ENCODE measurements at regions not wholly inside any gene's neighbourhood (a gene's known extent, or its start where the extent isn't known, plus 50 kb on each side); places are given as distances from the start of the nearest gene placed in this dataset.
A peak's percentile ranks its signal among the peaks of the same experiment; 100 is the strongest.

DNA sequence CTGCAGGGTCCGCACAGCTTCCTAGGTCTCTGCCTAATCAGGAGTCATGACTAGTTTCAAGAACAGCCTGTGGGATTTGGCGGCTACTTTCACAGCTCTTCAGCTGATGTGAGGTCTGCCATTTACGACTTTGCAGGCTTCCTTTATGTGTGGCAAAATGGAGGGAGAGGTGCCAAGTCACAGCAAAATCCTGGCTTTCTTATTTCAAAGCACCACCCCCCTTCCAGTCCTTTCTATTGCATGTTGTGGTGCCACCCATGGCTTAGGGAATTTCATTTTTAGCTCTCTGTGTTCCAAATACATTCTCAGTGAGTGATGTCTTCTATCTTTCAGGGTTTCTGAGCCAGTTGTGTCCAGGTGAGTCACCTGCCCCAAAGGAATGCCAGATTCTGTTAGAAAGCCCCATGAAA lies 75.1 kb upstream of the WLS start:
- Histone ChIP-seq H3K4me3 (no peak overlapping the region), H3K36me3 (no peaks in the 10 kb centered on the region), H3K9me3 (no peaks in the 10 kb centered on the region), H3K27me3 (no peaks in the 10 kb centered on the region), H3K4me1 (ENCODE audit: insufficient read depth) (no peaks in the 10 kb centered on the region), H3K27ac (no peak overlapping the region)
- TF ChIP-seq EP300 (IDR thresholded peaks at IDR 0.05) (no peak), POLR2A (IDR thresholded peaks at IDR 0.05) (no peak)
- TF ChIP-seq, protein P1, sequence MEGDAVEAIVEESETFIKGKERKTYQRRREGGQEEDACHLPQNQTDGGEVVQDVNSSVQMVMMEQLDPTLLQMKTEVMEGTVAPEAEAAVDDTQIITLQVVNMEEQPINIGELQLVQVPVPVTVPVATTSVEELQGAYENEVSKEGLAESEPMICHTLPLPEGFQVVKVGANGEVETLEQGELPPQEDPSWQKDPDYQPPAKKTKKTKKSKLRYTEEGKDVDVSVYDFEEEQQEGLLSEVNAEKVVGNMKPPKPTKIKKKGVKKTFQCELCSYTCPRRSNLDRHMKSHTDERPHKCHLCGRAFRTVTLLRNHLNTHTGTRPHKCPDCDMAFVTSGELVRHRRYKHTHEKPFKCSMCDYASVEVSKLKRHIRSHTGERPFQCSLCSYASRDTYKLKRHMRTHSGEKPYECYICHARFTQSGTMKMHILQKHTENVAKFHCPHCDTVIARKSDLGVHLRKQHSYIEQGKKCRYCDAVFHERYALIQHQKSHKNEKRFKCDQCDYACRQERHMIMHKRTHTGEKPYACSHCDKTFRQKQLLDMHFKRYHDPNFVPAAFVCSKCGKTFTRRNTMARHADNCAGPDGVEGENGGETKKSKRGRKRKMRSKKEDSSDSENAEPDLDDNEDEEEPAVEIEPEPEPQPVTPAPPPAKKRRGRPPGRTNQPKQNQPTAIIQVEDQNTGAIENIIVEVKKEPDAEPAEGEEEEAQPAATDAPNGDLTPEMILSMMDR (IDR thresholded peaks at IDR 0.05): no peak
- no peak for DNase-seq
- 83 to 86% (median 83%) methylated on average over 3 of the region's 3 CpGs for whole genome bisulfite sequencing, 3 donors
- intact Hi-C loops (cut with DNase I): no loop called here

DNA sequence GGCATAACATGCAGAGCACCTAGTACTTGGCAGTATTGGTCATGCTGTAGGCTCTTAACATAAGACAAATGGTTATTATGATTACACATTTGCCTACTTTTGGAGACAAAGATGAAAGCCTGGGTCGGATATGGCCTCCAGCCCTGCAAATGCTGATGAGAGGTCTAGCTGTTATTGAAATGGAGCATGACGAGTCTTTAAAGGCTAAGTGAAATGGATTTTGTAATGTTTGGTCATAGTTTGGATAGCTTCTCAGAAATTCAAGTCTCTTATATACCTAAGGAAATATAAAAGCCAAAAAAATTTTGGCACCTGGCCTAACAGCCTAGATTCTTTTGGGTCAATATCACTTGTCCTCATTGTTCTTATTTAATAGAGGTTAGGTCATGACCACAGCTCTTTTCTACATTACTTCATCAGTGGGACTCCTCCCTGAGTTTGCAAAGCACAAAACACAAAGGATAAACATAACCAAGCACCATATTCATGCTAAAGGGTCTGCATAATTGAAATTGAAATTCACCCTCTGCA lies 69.2 kb upstream of the WLS start:
- H3K36me3 ChIP-seq: no peaks in the 10 kb centered on the region
- 76 to 87% (median 81%) methylated on average over 2 of the region's 2 CpGs for WGBS, 3 donors
- no peaks in the 10 kb centered on the region for H3K4me1 ChIP-seq (ENCODE audit: insufficient read depth)
- TF ChIP-seq POLR2A (IDR thresholded peaks at IDR 0.05) (no peak), EP300 (IDR thresholded peaks at IDR 0.05) (no peak)
- TF ChIP-seq, protein P1 (IDR thresholded peaks at IDR 0.05): no peak
- H3K27ac ChIP-seq: no peak overlapping the region
- intact Hi-C loops (cut with DNase I): no loop called here
- no peak overlapping the region for H3K4me3 ChIP-seq
- DNase-seq: no peak
- no peaks in the 10 kb centered on the region for H3K9me3 ChIP-seq
- no peaks in the 10 kb centered on the region for H3K27me3 ChIP-seq

DNA sequence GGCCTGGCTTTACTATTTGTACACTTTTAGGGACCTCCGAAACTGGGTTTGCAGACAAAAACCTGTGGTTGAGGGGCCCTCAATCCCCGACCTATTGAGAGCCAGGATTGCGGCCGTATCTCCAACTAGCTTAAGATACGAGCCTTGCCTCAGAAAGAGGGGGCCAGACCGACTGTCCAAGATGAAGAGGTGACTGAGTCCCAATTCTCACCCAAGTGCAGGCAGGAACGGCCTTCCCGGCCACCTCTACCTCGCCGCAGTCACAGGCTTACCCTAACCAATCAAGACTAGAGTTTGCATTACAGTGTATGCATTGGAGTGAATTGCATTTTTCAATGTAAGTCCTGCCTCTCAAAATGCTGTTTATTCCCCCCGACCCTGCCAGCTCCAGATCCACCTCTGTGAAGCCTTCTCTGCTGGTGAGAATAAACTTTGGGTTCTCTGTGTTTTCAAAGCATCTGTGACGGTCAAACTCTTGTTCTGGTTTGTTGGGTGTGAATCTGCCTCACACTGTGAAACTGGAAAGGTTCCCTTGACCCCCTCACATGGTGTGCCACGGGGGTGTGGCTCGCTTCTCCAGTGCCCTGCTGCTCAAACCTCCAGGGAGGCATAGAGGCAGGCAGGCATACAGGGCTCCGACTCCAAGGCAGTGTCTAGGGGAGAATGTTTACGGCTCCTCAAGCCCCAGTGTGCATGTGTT lies 62.2 kb upstream of the WLS start:
- peaks cover 11% of the 10 kb centered on the region for H3K4me1 ChIP-seq (ENCODE audit: insufficient read depth)
- TF ChIP-seq EP300 (IDR thresholded peaks at IDR 0.05): no peak
- TF ChIP-seq, protein P1 (IDR thresholded peaks at IDR 0.05): no peak
- no peak for TF ChIP-seq POLR2A (IDR thresholded peaks at IDR 0.05)
- H3K27ac ChIP-seq: peak overlapping the region in 1 of 2 donors; percentile 44
- intact Hi-C loops (cut with DNase I): no loop called here
- H3K9me3 ChIP-seq: no peaks in the 10 kb centered on the region
- H3K4me3 ChIP-seq: no peak overlapping the region
- DNase-seq: no peak
- no peaks in the 10 kb centered on the region for H3K27me3 ChIP-seq
- no peaks in the 10 kb centered on the region for H3K36me3 ChIP-seq
- 93 to 96% (median 95%) methylated on average over 16 of the region's 16 CpGs for WGBS, 3 donors

DNA sequence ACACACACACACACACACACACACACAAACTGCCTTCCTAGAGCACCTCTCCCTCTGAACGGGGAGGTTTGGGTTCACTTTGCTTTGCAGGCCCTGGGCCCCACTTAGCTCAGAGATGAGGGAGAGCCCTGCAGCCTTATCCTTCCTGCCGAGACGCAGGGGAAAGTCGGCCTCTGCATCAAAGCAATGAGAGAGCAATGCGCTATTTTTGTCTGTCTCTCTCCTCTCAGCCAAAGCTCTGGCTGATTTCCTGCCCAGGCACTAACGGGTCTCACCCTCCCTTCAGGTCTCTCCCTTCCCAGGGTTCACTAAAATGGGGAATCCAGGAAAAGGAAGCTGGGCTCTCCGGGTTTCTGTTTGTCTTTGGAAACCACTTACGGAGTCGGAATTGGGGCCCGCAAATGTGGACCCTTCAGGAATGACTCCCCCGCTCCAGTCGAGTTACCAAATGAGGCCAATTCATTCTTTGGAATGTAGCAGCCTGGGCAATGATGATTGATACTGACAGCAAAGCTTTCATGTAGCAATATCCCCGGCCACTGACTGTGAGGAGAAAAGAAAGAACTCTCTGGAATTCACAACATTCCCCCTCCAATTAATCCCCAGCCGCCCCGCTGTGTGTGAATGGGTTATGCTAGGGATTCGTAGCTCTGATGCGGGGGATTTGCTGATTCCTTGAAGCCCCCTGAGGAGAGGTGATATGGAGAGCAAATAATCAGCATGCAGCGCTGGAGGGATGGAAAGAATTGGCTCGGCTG lies 61.5 kb upstream of the WLS start:
- H3K27ac ChIP-seq: peak overlapping the region in 1 of 2 donors; percentile 44
- peak; percentile 22 to 44 (median 32) for DNase-seq
- H3K4me3 ChIP-seq: no peak overlapping the region
- no peaks in the 10 kb centered on the region for H3K27me3 ChIP-seq
- H3K4me1 ChIP-seq (ENCODE audit: insufficient read depth): peaks cover 11% of the 10 kb centered on the region
- TF ChIP-seq, protein P1 (IDR thresholded peaks at IDR 0.05): no peak
- TF ChIP-seq POLR2A (IDR thresholded peaks at IDR 0.05): no peak
- no peak for TF ChIP-seq EP300 (IDR thresholded peaks at IDR 0.05)
- 42 to 51% (median 46%) methylated on average over 19 of the region's 19 CpGs for WGBS, 3 donors
- intact Hi-C loops (cut with DNase I): no loop called here
- H3K36me3 ChIP-seq: no peaks in the 10 kb centered on the region
- H3K9me3 ChIP-seq: no peaks in the 10 kb centered on the region

Data from ovary (tissue), 7 donors.